Choroid plexus epithelial cell (primary cell): ENCODE measurements at regions not wholly inside any gene's neighbourhood (a gene's known extent, or its start where the extent isn't known, plus 50 kb on each side); places are given as distances from the start of the nearest gene placed in this dataset.

ENCODE experiments used
- DNase-seq: peaks from one replicate; pipeline ENCODE4 v3.0.0-alpha.2; 2010; ENCODE audit warnings: low read depth
- H3K4me3 ChIP-seq: 2 replicates; pipeline ENCODE4 v1.5.1; 2011; ENCODE audit warnings: low read depth, mild to moderate bottlenecking, control low read depth, low read length, moderate library complexity
- TF ChIP-seq, protein P1 (sequence below): conservative IDR thresholded peaks from 2 replicates; pipeline ENCODE4 v1.5.1; 2011; ENCODE audit warnings: low read depth, mild to moderate bottlenecking, control low read depth, inconsistent platforms, low read length, moderate library complexity

DNA sequence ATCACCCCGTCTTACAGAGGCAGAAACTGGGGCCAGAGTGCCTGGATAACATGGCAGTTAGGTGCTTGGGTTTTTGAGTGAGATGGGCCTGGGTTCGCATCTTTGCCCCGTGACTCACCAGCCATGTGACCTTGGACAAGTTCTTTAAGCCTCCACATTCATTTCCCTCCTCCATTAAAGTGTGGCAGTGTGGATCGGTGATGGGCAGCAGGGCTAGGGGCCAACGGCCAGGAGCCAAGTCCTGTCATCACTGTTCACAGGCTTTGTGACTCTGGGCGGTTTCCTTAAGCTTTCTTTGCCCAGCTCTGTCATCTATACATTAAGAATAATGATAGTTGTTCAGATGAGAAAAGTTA lies 85.5 kb upstream of the PMEPA1 start:
- TF ChIP-seq, protein P1, sequence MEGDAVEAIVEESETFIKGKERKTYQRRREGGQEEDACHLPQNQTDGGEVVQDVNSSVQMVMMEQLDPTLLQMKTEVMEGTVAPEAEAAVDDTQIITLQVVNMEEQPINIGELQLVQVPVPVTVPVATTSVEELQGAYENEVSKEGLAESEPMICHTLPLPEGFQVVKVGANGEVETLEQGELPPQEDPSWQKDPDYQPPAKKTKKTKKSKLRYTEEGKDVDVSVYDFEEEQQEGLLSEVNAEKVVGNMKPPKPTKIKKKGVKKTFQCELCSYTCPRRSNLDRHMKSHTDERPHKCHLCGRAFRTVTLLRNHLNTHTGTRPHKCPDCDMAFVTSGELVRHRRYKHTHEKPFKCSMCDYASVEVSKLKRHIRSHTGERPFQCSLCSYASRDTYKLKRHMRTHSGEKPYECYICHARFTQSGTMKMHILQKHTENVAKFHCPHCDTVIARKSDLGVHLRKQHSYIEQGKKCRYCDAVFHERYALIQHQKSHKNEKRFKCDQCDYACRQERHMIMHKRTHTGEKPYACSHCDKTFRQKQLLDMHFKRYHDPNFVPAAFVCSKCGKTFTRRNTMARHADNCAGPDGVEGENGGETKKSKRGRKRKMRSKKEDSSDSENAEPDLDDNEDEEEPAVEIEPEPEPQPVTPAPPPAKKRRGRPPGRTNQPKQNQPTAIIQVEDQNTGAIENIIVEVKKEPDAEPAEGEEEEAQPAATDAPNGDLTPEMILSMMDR = no peak
- no peak overlapping the region for H3K4me3 ChIP-seq
- peak; percentile 18 for DNase-seq

DNA sequence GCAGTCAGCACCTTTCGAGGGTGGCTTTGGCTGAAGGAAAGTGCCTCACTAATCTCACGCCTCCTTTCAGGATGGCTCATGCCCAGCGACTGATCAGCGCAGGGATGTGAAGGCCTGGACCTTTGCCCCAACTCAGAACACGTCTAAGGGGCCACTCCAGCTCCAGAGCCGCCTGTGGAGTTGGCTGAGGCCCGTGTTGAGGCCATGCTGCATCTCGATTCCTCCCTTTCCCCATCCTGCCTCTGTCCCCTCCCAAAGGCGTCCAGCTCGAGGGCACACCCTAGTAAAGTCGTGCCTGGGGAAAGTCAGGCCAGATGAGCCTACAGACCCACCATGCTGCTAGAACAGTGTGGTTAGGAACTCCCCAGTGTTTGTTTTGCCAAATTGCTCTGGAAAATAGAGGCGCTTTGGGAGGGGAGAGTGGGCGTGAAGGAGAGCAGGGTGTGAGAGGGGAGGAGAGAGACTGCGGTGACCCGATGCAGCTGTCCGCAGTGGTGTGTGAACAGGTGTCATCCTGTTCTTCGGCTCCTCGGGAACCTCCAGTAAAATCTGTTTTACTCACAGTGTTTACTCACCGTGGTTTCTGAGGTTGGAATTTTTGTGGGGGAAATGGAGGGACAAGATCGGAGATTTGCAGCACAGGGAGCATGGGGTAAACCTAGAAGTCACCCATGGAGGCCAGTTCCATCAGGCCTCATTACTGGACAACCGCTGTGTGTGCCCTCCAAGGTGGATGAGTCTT lies 85.0 kb upstream of the PMEPA1 start:
- DNase-seq = peak; percentile 7
- H3K4me3 ChIP-seq = no peak overlapping the region
- TF ChIP-seq, protein P1 = no peak

DNA sequence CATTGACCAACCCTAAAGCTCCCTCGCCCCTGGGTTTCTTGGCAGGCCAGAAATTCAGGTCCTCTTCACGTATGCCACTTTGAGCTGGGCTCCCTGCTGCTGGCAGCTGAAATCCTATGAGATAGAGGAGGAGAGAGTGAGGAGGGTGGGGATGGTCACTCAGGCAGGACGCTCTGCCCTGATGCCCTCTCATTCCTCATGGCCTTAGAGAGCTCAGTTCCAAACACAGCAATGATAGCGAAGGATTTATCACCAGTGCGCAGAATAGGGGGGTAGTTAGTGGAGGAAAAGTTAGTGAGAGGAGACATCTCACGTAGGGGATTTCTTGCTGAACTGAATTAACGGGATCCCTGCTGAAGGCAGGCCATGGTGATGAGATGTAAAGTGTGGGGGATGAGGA lies 84.2 kb upstream of the PMEPA1 start:
- TF ChIP-seq, protein P1 = no peak
- DNase-seq = no peak
- H3K4me3 ChIP-seq = no peak overlapping the region

DNA sequence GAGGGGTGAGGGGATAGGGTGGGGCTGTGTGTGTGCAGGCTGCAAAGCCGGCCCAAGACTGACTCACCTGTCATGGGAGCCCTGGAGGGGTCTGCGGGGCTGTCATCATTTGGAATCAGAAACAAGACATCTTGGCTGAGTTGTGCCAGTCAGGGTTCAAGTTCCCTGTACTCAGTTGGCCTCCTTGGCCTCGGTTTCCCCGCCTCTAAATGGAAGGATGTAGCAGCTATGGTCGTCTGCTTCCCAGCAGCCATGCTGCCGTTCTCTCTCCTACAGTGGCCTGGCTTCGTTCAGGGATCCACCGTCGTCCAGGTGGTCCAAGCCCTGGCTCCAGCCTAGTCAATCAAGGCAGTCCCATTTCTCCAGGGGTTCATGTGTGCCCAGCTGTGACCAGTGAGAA lies 83.6 kb upstream of the PMEPA1 start:
- no peak for DNase-seq
- TF ChIP-seq, protein P1 = no peak

DNA sequence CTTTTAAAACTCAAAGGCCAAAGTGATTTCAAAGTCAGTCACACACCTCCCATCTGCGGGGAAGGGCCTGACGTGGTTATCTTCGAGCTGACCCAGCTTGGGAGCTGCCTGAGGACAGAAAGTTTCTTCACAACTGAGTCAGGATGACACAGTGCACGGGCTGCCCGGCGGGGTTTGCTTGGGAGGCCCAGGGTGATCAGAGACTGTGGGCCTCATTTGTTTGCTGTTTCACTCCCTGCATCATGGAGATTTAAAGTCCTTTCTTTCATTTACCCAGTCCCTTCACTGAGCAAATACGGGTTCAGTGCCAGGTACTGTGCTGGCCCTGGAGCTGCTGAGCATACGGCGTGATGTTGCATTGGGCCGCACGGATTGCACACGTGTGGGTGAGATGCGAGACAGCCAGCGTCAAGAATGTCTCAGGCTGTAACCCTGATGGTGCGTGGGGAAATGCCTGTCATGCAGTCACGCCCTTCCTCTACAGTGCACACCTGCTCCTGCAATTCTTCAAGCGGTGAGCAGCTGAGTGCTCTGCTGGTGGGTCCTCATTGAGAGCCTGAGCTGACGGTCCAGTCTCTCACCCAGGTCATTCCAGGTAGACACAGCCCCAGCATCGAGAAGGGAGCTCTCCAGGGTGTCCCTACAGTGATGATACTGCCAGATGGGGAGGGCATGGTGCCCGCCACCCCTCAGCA lies 82.7 kb upstream of the PMEPA1 start:
- peak; percentile 19 for DNase-seq
- TF ChIP-seq, protein P1 = no peak
- H3K4me3 ChIP-seq = no peak overlapping the region

More for the DNA sequence above, 83.6 kb upstream of the PMEPA1 start:
- no peak overlapping the region for H3K4me3 ChIP-seq

DNA sequence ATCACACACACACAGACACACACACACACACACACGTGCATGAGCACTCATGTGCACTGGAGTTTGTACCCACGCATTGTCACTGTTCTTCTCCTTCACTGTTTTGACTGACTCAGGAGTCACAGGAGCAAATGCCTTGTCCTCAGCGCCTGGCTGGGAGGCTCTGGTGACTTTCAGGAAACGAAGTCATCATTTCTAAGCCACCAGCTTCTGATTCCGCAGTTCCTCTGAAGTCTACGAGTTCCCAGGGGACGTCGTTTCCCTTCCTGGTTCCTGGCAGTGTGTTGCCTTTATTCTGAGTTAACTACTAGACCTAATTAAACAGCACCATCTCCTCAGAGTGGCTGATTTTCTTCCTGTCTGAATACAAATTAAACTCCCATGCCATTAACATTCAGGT lies 82.2 kb upstream of the PMEPA1 start:
- no peak for DNase-seq
- TF ChIP-seq, protein P1 = no peak
- no peak overlapping the region for H3K4me3 ChIP-seq
